ENCODE measurements at regions not wholly inside any gene's neighbourhood (a gene's known extent, or its start where the extent isn't known, plus 50 kb on each side); places are given as distances from the start of the nearest gene placed in this dataset.

- no peak for TF ChIP-seq CTCF (IDR thresholded peaks at IDR 0.05)
- H3K4me3 ChIP-seq: no peak overlapping the region
- WGBS, 2 donors: 96 to 97% methylated on average over 5 of the region's 5 CpGs
- no peak overlapping the region for H3K27ac ChIP-seq
- H3K27me3 ChIP-seq: no peaks in the 10 kb centered on the region
- intact Hi-C loops (cut with DNase I): no loop called here
- no peaks in the 10 kb centered on the region for H3K4me1 ChIP-seq
- ATAC-seq (no peak), DNase-seq (no peak)
- H3K36me3 ChIP-seq: no peaks in the 10 kb centered on the region
- H3K9me3 ChIP-seq: peaks cover 0 to 7% (median 0%) of the 10 kb centered on the region in 11 donors
Measured at GRCh38 chr6:159623156-159623555, 69.9 kb downstream of the SOD2 start.

GRCh38 chr6:159620947-159621346 lies 72.1 kb downstream of the SOD2 start:
- 78 to 87% methylated on average over 1 of the region's 1 CpG for WGBS, 2 donors
- TF ChIP-seq CTCF (IDR thresholded peaks at IDR 0.05): no peak
- Histone ChIP-seq H3K27me3 (no peaks in the 10 kb centered on the region), H3K36me3 (peaks cover 0 to 8% (median 0%) of the 10 kb centered on the region in 9 donors), H3K9me3 (peaks cover 0 to 29% (median 11%) of the 10 kb centered on the region in 11 donors), H3K4me1 (no peaks in the 10 kb centered on the region), H3K27ac (no peak overlapping the region), H3K4me3 (no peak overlapping the region)
- DNase-seq (no peak), ATAC-seq (no peak)
- intact Hi-C loops (cut with DNase I): no loop called here

- whole genome bisulfite sequencing, 2 donors: 94 to 100% methylated on average over 1 of the region's 1 CpG
- no peak overlapping the region for H3K4me3 ChIP-seq
- no peaks in the 10 kb centered on the region for H3K4me1 ChIP-seq
- H3K9me3 ChIP-seq: peaks cover 0 to 43% (median 11%) of the 10 kb centered on the region in 11 donors
- H3K36me3 ChIP-seq: peaks cover 0 to 8% (median 0%) of the 10 kb centered on the region in 9 donors
- no peak overlapping the region for H3K27ac ChIP-seq
- ATAC-seq (no peak), DNase-seq (no peak)
- intact Hi-C loops (cut with DNase I): no loop called here
- TF ChIP-seq CTCF (IDR thresholded peaks at IDR 0.05): no peak
- no peaks in the 10 kb centered on the region for H3K27me3 ChIP-seq
Measured at GRCh38 chr6:159617444-159617843, 75.6 kb downstream of the SOD2 start.

GRCh38 chr6:159616456-159616855 lies 76.6 kb downstream of the SOD2 start:
- no peak for DNase-seq
- H3K36me3 ChIP-seq: peaks cover 0 to 8% (median 0%) of the 10 kb centered on the region in 9 donors
- ATAC-seq: no peak
- 75 to 82% methylated on average over 2 of the region's 2 CpGs for WGBS, 2 donors
- H3K27me3 ChIP-seq: no peaks in the 10 kb centered on the region
- H3K4me1 ChIP-seq: no peaks in the 10 kb centered on the region
- H3K27ac ChIP-seq: no peak overlapping the region
- H3K4me3 ChIP-seq: no peak overlapping the region
- peaks cover 0 to 43% (median 11%) of the 10 kb centered on the region in 11 donors for H3K9me3 ChIP-seq
- intact Hi-C loops (cut with DNase I): no loop called here
- TF ChIP-seq CTCF (IDR thresholded peaks at IDR 0.05): no peak
